ENCODE measurements at regions not wholly inside any gene's neighbourhood (a gene's known extent, or its start where the extent isn't known, plus 50 kb on each side); places are given as distances from the start of the nearest gene placed in this dataset.

DNA sequence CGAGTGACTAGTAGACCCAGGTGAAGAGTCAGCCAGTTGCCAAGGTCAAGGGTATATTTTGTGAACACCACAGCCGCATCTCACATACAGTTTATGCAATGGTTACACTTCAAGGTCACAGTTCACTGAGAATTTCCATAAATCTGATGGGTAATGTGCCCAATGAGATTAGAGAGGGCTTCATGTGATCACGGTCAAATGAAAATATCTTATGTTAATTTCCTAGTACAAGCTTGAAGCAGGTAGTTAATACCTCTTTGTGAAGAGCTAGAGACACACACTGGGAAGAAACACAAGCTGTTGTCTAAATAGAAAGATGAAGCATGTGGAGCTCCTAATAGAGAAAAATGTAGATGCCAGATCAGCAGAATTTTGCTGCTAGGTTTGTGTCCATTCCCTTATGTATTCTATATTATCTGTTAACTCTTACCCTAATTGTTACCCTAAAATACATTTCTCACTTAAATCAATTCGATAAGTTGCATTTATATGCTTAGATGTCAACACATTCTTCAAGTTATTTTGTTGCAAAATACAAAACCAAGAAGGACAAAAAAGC, 136.0 kb downstream of the NR2F2 start:
- TF ChIP-seq, protein P1, sequence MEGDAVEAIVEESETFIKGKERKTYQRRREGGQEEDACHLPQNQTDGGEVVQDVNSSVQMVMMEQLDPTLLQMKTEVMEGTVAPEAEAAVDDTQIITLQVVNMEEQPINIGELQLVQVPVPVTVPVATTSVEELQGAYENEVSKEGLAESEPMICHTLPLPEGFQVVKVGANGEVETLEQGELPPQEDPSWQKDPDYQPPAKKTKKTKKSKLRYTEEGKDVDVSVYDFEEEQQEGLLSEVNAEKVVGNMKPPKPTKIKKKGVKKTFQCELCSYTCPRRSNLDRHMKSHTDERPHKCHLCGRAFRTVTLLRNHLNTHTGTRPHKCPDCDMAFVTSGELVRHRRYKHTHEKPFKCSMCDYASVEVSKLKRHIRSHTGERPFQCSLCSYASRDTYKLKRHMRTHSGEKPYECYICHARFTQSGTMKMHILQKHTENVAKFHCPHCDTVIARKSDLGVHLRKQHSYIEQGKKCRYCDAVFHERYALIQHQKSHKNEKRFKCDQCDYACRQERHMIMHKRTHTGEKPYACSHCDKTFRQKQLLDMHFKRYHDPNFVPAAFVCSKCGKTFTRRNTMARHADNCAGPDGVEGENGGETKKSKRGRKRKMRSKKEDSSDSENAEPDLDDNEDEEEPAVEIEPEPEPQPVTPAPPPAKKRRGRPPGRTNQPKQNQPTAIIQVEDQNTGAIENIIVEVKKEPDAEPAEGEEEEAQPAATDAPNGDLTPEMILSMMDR (IDR thresholded peaks at IDR 0.05): no peak
- TF ChIP-seq POLR2AphosphoS5 (IDR thresholded peaks at IDR 0.05) (no peak), POLR2A (IDR thresholded peaks at IDR 0.05) (no peak)
